ENCODE measurements at regions not wholly inside any gene's neighbourhood (a gene's known extent, or its start where the extent isn't known, plus 50 kb on each side); places are given as distances from the start of the nearest gene placed in this dataset.

GRCh38 chr3:26964313-26964712 is 341.7 kb downstream of the LRRC3B start:
- no peak overlapping the region for H4K5ac ChIP-seq (ENCODE audit: low read depth, low read length)
- POLR2A ChIA-PET (ENCODE audit: unreplicated experiment): no interaction called here

More at GRCh38 chr3:26964313-26964712, 341.7 kb downstream of the LRRC3B start:
- Histone ChIP-seq H3K56ac (ENCODE audit: extremely low read depth, insufficient read depth, low read length) (no peak overlapping the region), H4K91ac (ENCODE audit: insufficient read depth, low read depth, low read length) (no peak overlapping the region), H2BK5ac (ENCODE audit: low read depth, low read length, poor library complexity, severe bottlenecking) (no peak overlapping the region), H3K4me1 (ENCODE audit: control insufficient read depth, insufficient read depth, low read length) (no peaks in the 10 kb centered on the region), H2BK20ac (ENCODE audit: low read depth, low read length) (no peak overlapping the region), H4K8ac (ENCODE audit: low read depth in 2 of 2, low read length in 2 of 2) (no peak overlapping the region), H3K18ac (ENCODE audit: low read depth, low read length) (no peak overlapping the region), H3K79me1 (ENCODE audit: low read depth in 1 of 2, low read length in 2 of 2) (no peaks in the 10 kb centered on the region), H3K4me3 (ENCODE audit: insufficient read depth, low read depth, low read length) (no peak overlapping the region), H3K4ac (ENCODE audit: low read depth, low read length) (no peak overlapping the region), H2AK9ac (replicated peaks; ENCODE audit: low read depth, low read length, poor library complexity) (no peak overlapping the region), H3K14ac (replicated peaks; ENCODE audit: low read depth, low read length) (no peak overlapping the region), H3K23ac (ENCODE audit: low read depth, low read length) (no peak overlapping the region), H2BK120ac (ENCODE audit: low read depth, low read length) (no peak overlapping the region), H3K9ac (ENCODE audit: low read depth, low read length) (no peak overlapping the region), H3K4me2 (ENCODE audit: low read depth, low read length) (no peak overlapping the region), H3K36me3 (ENCODE audit: control insufficient read depth, insufficient read depth, low read length) (no peaks in the 10 kb centered on the region), H3K9me1 (ENCODE audit: insufficient read depth, low read length) (no peaks in the 10 kb centered on the region), H2AFZ (replicated peaks; ENCODE audit: low read length, poor library complexity) (no peak overlapping the region), H3K27ac (ENCODE audit: insufficient read depth, low read length) (no peak overlapping the region), H3K9me3 (ENCODE audit: control insufficient read depth, insufficient read depth, low read length) (peaks cover 10% of the 10 kb centered on the region; the same call in 1 of the 2 replicates), H4K20me1 (ENCODE audit: insufficient read depth, low read length) (no peaks in the 10 kb centered on the region), H2AK5ac (ENCODE audit: low read depth, low read length) (no peak overlapping the region), H2BK15ac (ENCODE audit: low read depth, low read length) (no peak overlapping the region), H3K27me3 (ENCODE audit: control insufficient read depth, insufficient read depth, low read length) (no peaks in the 10 kb centered on the region)
- TF ChIP-seq BHLHE40 (IDR thresholded peaks at IDR 0.05; ENCODE audit: low read depth, low read length) (no peak), CHD1 (IDR thresholded peaks at IDR 0.05; ENCODE audit: low read depth, low read length) (no peak), ELK1 (IDR thresholded peaks at IDR 0.05; ENCODE audit: borderline replicate concordance, low read depth, low read length) (no peak), MAZ (IDR thresholded peaks at IDR 0.05; ENCODE audit: borderline replicate concordance, low read depth, low read length) (no peak), MAFK (IDR thresholded peaks at IDR 0.05; ENCODE audit: low read depth, low read length) (no peak), FOS (IDR thresholded peaks at IDR 0.05; ENCODE audit: low read depth, low read length) (no peak), CEBPB (IDR thresholded peaks at IDR 0.05; ENCODE audit: low read depth, low read length) (no peak), NFE2L2 (IDR thresholded peaks at IDR 0.05; ENCODE audit: low read depth, low read length) (no peak), POLR2A (IDR thresholded peaks at IDR 0.05; ENCODE audit: low read depth, low read length) (no peak), RCOR1 (IDR thresholded peaks at IDR 0.05; ENCODE audit: insufficient replicate concordance, low read length) (no peak), RAD21 (IDR thresholded peaks at IDR 0.05; ENCODE audit: low read length) (no peak), RFX5 (IDR thresholded peaks at IDR 0.05; ENCODE audit: low read depth, low read length) (no peak), SMC3 (IDR thresholded peaks at IDR 0.05; ENCODE audit: low read depth, low read length) (no peak), USF2 (IDR thresholded peaks at IDR 0.05; ENCODE audit: low read depth, low read length) (no peak), MXI1 (IDR thresholded peaks at IDR 0.05; ENCODE audit: borderline replicate concordance, low read depth, low read length) (no peak), CTCF (conservative IDR thresholded peaks at IDR 0.05; ENCODE audit: low read depth, low read length) (no peak)
- intact Hi-C loops (cut with micrococcal nuclease) (no loop called here), in situ Hi-C loops (cut with MboI; ENCODE audit: low sequenced_read_pairs) (no loop called here), dilution Hi-C loops (cut with HindIII; ENCODE audit: low sequenced_read_pairs, unreplicated experiment) (no loop called here)
- DNase-seq: no peak
- CTCF ChIA-PET: no interaction called here
- ATAC-seq (ENCODE audit: low read depth): no peak
- no TSS peak for BruUV-seq (replicated peaks)

Data from IMR-90 (cell line).